ENCODE measurements at regions not wholly inside any gene's neighbourhood (a gene's known extent, or its start where the extent isn't known, plus 50 kb on each side); places are given as distances from the start of the nearest gene placed in this dataset.

DNA sequence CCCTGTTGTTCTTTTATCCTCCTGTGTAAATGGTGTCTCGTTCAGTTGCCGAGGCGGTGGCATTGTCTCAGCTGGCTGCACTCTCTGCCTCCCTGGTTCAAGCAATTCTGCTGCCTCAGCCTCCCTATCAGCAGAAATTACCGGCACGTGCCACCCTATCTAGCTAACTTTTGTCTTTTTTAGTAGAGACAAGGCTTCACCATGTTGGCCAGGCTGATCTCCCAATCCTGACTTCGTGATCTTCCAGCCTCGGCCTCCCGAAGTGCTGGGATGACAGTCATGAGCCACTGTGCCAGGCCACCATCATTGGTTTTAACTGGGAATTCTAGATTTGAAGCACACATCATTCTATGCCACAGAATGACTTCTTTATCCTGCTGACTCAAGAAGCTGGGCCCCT, 175.3 kb upstream of the ALG10B start:
- H3K36me3 ChIP-seq (ENCODE audit: control insufficient read depth, insufficient read depth, low read length): no peaks in the 10 kb centered on the region
- H3K4me1 ChIP-seq: no peaks in the 10 kb centered on the region
- H3K9ac ChIP-seq: no peak overlapping the region
- no peaks in the 10 kb centered on the region for H3K27me3 ChIP-seq (ENCODE audit: control insufficient read depth, insufficient read depth, low read length)
- H2AFZ ChIP-seq: no peak overlapping the region
- H3K4me2 ChIP-seq (ENCODE audit: low read length): no peak overlapping the region
- TF ChIP-seq, protein P1, sequence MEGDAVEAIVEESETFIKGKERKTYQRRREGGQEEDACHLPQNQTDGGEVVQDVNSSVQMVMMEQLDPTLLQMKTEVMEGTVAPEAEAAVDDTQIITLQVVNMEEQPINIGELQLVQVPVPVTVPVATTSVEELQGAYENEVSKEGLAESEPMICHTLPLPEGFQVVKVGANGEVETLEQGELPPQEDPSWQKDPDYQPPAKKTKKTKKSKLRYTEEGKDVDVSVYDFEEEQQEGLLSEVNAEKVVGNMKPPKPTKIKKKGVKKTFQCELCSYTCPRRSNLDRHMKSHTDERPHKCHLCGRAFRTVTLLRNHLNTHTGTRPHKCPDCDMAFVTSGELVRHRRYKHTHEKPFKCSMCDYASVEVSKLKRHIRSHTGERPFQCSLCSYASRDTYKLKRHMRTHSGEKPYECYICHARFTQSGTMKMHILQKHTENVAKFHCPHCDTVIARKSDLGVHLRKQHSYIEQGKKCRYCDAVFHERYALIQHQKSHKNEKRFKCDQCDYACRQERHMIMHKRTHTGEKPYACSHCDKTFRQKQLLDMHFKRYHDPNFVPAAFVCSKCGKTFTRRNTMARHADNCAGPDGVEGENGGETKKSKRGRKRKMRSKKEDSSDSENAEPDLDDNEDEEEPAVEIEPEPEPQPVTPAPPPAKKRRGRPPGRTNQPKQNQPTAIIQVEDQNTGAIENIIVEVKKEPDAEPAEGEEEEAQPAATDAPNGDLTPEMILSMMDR (IDR thresholded peaks at IDR 0.05): no peak
- H3K27ac ChIP-seq: no peak overlapping the region
- H3K9me3 ChIP-seq (ENCODE audit: control insufficient read depth, low read length): no peaks in the 10 kb centered on the region
- H3K79me2 ChIP-seq: no peaks in the 10 kb centered on the region
- H3K4me3 ChIP-seq (ENCODE audit: low read depth, low read length): no peak overlapping the region

GRCh38 chr12:38141861-38142260, 174.7 kb upstream of the ALG10B start:
- Histone ChIP-seq H3K9me3 (ENCODE audit: control insufficient read depth, low read length) (no peaks in the 10 kb centered on the region), H3K4me3 (ENCODE audit: low read depth, low read length) (no peak overlapping the region), H3K79me2 (no peaks in the 10 kb centered on the region), H3K4me1 (no peaks in the 10 kb centered on the region), H3K9ac (no peak overlapping the region), H3K27ac (no peak overlapping the region), H3K4me2 (ENCODE audit: low read length) (no peak overlapping the region), H3K36me3 (ENCODE audit: control insufficient read depth, insufficient read depth, low read length) (no peaks in the 10 kb centered on the region), H2AFZ (no peak overlapping the region), H3K27me3 (ENCODE audit: control insufficient read depth, insufficient read depth, low read length) (no peaks in the 10 kb centered on the region)
- TF ChIP-seq, protein P1 (IDR thresholded peaks at IDR 0.05): no peak

DNA sequence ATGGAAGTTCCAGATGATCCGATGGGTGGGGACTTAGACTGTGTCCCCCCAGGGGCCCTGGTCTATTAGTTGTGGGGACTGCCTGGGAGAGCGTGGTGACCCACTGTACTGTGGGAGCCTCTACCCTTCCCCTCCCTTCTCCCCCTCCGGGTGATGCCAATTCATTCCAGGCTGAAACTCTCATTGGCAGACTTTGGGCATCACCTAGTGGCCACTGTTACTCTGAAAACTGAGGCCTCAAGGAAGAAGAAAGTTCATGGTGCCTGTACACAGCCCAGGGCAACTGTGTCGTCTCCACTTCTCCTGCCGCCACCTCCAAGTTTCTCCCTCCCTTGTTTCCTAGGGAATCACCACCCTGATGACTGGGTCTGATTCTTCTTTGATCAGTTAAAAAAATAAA, 173.6 kb upstream of the ALG10B start:
- H3K36me3 ChIP-seq (ENCODE audit: control insufficient read depth, insufficient read depth, low read length): no peaks in the 10 kb centered on the region
- TF ChIP-seq, protein P1 (IDR thresholded peaks at IDR 0.05): no peak

GRCh38 chr12:38144049-38144448, 172.5 kb upstream of the ALG10B start:
- Histone ChIP-seq H3K9me3 (ENCODE audit: control insufficient read depth, low read length) (no peaks in the 10 kb centered on the region), H3K36me3 (ENCODE audit: control insufficient read depth, insufficient read depth, low read length) (no peaks in the 10 kb centered on the region), H3K4me1 (no peaks in the 10 kb centered on the region), H3K27me3 (ENCODE audit: control insufficient read depth, insufficient read depth, low read length) (no peaks in the 10 kb centered on the region), H2AFZ (no peak overlapping the region), H3K79me2 (no peaks in the 10 kb centered on the region), H3K4me2 (ENCODE audit: low read length) (no peak overlapping the region), H3K4me3 (ENCODE audit: low read depth, low read length) (no peak overlapping the region), H3K27ac (no peak overlapping the region), H3K9ac (no peak overlapping the region)
- TF ChIP-seq, protein P1 (IDR thresholded peaks at IDR 0.05): no peak

More for the DNA sequence above, 173.6 kb upstream of the ALG10B start:
- H3K4me3 ChIP-seq (ENCODE audit: low read depth, low read length): no peak overlapping the region
- no peaks in the 10 kb centered on the region for H3K9me3 ChIP-seq (ENCODE audit: control insufficient read depth, low read length)
- no peak overlapping the region for H3K9ac ChIP-seq
- no peak overlapping the region for H2AFZ ChIP-seq
- no peaks in the 10 kb centered on the region for H3K79me2 ChIP-seq
- H3K4me1 ChIP-seq: no peaks in the 10 kb centered on the region
- H3K27me3 ChIP-seq (ENCODE audit: control insufficient read depth, insufficient read depth, low read length): no peaks in the 10 kb centered on the region
- H3K27ac ChIP-seq: no peak overlapping the region
- no peak overlapping the region for H3K4me2 ChIP-seq (ENCODE audit: low read length)

DNA sequence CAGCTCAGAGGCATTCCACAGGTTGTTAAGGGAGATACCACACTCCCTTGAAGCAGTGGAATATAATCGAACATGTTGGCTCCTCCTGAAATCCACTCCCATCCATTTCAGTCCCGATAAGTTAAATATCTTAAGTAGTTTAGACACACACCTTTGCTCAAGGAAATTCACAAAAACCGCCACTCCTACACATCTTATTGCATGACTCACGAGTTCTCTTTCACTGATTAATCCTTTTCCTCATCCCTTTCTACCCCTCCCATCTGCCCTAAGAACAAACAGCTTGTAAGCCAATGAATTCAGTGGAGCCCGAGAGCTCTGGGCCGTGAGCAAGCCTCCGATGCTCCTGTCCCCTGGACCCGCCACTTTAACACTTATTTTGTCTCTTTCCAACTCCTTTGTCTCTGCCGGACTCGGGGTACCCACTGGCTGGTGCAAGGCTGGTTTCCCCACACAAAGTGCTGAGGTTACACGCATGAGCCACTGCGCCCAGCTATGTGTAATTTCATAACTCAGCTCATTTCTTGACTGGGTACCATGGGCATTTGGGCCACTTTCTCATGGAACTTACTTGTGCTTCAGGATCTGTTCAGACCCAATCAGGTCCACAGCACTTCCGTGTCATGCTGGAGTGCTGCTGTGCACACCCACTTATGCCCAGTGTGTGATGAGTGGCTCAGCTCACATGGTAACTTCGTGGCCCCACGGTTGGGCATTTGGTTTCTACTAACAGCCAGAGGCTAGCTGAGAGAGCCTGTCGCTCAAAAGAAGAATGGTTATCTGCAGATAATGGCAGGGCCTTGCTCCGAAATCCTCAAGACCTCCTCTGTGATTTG, 171.8 kb upstream of the ALG10B start:
- no peak overlapping the region for H2AFZ ChIP-seq
- no peaks in the 10 kb centered on the region for H3K36me3 ChIP-seq (ENCODE audit: control insufficient read depth, insufficient read depth, low read length)
- H3K9ac ChIP-seq: no peak overlapping the region
- H3K79me2 ChIP-seq: no peaks in the 10 kb centered on the region
- H3K9me3 ChIP-seq (ENCODE audit: control insufficient read depth, low read length): no peaks in the 10 kb centered on the region
- TF ChIP-seq, protein P1 (IDR thresholded peaks at IDR 0.05): no peak
- H3K27me3 ChIP-seq (ENCODE audit: control insufficient read depth, insufficient read depth, low read length): no peaks in the 10 kb centered on the region
- no peak overlapping the region for H3K27ac ChIP-seq
- H3K4me2 ChIP-seq (ENCODE audit: low read length): no peak overlapping the region
- H3K4me1 ChIP-seq: no peaks in the 10 kb centered on the region
- H3K4me3 ChIP-seq (ENCODE audit: low read depth, low read length): no peak overlapping the region

All from parathyroid adenoma (tissue), 2 donors.